ENCODE measurements at regions not wholly inside any gene's neighbourhood (a gene's known extent, or its start where the extent isn't known, plus 50 kb on each side); places are given as distances from the start of the nearest gene placed in this dataset.

DNA sequence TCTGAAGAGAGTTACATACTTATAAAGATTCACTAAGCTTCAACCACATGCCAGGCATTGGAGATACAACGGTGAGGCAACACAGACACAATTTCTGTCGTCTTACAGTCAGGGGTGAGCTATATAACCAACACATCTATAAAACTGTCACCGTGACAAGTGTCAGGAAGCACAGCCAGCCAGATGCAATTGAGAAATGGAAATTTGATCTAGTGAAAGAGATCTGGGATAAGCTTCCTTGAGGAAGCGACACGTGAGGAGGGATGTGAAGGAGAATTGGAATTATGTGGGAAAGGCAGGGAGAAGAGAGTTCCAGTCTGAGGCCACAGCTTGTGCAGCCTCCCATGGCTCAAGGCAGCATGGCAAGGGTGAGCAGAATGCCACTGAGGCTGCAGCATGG, 50.9 kb upstream of the ZNF354B start:
- in situ Hi-C loops (cut with HindIII; ENCODE audit: low pct_unique_long_range_greater_than_20kb, low sequenced_read_pairs) (no loop called here), intact Hi-C loops (cut with micrococcal nuclease; ENCODE audit: unreplicated experiment) (no loop called here)
- Histone ChIP-seq H3K27ac (ENCODE audit: low read length) (no peak overlapping the region), H3K36me3 (ENCODE audit: control insufficient read depth, insufficient read depth, low read length) (no peaks in the 10 kb centered on the region), H3K4me1 (ENCODE audit: control insufficient read depth, insufficient read depth, low read length) (no peaks in the 10 kb centered on the region), H3K9me3 (ENCODE audit: control insufficient read depth, insufficient read depth, low read depth, low read length) (no peaks in the 10 kb centered on the region), H3K4me3 (ENCODE audit: low read depth in 2 of 2, low read length in 2 of 2) (no peak overlapping the region), H3K27me3 (ENCODE audit: control insufficient read depth, insufficient read depth, low read length) (no peaks in the 10 kb centered on the region)
- CTCF ChIA-PET, result no interaction called here
- TF ChIP-seq, protein P1, sequence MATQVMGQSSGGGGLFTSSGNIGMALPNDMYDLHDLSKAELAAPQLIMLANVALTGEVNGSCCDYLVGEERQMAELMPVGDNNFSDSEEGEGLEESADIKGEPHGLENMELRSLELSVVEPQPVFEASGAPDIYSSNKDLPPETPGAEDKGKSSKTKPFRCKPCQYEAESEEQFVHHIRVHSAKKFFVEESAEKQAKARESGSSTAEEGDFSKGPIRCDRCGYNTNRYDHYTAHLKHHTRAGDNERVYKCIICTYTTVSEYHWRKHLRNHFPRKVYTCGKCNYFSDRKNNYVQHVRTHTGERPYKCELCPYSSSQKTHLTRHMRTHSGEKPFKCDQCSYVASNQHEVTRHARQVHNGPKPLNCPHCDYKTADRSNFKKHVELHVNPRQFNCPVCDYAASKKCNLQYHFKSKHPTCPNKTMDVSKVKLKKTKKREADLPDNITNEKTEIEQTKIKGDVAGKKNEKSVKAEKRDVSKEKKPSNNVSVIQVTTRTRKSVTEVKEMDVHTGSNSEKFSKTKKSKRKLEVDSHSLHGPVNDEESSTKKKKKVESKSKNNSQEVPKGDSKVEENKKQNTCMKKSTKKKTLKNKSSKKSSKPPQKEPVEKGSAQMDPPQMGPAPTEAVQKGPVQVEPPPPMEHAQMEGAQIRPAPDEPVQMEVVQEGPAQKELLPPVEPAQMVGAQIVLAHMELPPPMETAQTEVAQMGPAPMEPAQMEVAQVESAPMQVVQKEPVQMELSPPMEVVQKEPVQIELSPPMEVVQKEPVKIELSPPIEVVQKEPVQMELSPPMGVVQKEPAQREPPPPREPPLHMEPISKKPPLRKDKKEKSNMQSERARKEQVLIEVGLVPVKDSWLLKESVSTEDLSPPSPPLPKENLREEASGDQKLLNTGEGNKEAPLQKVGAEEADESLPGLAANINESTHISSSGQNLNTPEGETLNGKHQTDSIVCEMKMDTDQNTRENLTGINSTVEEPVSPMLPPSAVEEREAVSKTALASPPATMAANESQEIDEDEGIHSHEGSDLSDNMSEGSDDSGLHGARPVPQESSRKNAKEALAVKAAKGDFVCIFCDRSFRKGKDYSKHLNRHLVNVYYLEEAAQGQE (IDR thresholded peaks at IDR 0.05; ENCODE audit: insufficient read depth in 1 of 2, low read depth in 2 of 2, low read length in 1 of 2), result no peak
- TF ChIP-seq POLR2AphosphoS5 (IDR thresholded peaks at IDR 0.05; ENCODE audit: low read depth, low read length) (no peak), CTCF (IDR thresholded peaks at IDR 0.05) (no peak), SIN3A (IDR thresholded peaks at IDR 0.05; ENCODE audit: borderline replicate concordance, insufficient read depth, low read depth, low read length) (no peak), TCF7L2 (IDR thresholded peaks at IDR 0.05; ENCODE audit: low read depth, low read length) (no peak)
- POLR2A ChIA-PET, result no interaction called here
- BruUV-seq (replicated peaks), result no TSS peak
- ATAC-seq (no peak), DNase-seq (ENCODE audit: low read depth, low spot score) (no peak)

DNA sequence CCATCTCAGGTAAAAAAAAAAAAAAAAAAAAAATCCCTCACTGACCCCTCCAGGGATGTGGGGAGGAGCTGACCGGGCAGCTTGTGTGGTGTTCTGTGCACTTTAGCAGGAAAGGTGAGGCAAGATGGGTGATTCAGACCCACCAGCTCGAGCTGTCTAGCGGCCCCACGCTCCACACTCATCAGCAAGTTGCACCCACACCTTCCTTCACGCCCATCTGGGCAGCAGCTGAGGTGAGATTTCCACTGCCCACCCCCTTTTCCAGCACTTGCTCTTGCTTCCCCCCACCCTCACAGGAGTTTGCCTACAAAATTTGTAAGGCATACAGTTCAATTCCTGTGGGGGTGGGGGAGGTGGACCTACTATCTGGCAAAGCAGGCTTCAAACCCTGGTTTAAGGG, 58.7 kb upstream of the ZNF354B start:
- H3K9me3 ChIP-seq (ENCODE audit: control insufficient read depth, insufficient read depth, low read depth, low read length), result no peaks in the 10 kb centered on the region
- no peak for TF ChIP-seq CTCF (IDR thresholded peaks at IDR 0.05)
- TF ChIP-seq, protein P1 (IDR thresholded peaks at IDR 0.05; ENCODE audit: insufficient read depth in 1 of 2, low read depth in 2 of 2, low read length in 1 of 2), result no peak
- TF ChIP-seq TCF7L2 (IDR thresholded peaks at IDR 0.05; ENCODE audit: low read depth, low read length), result no peak
- no peak for TF ChIP-seq SIN3A (IDR thresholded peaks at IDR 0.05; ENCODE audit: borderline replicate concordance, insufficient read depth, low read depth, low read length)
- TF ChIP-seq POLR2AphosphoS5 (IDR thresholded peaks at IDR 0.05; ENCODE audit: low read depth, low read length), result no peak
- H3K4me3 ChIP-seq (ENCODE audit: low read depth in 2 of 2, low read length in 2 of 2), result no peak overlapping the region
- H3K27ac ChIP-seq (ENCODE audit: low read length), result no peak overlapping the region
- intact Hi-C loops (cut with micrococcal nuclease; ENCODE audit: unreplicated experiment) (no loop called here), in situ Hi-C loops (cut with HindIII; ENCODE audit: low pct_unique_long_range_greater_than_20kb, low sequenced_read_pairs) (no loop called here)
- ChIA-PET POLR2A (no interaction called here), CTCF (no interaction called here)
- H3K4me1 ChIP-seq (ENCODE audit: control insufficient read depth, insufficient read depth, low read length), result no peaks in the 10 kb centered on the region
- no peak for ATAC-seq
- DNase-seq (ENCODE audit: low read depth, low spot score), result no peak
- no peaks in the 10 kb centered on the region for H3K27me3 ChIP-seq (ENCODE audit: control insufficient read depth, insufficient read depth, low read length)
- BruUV-seq (replicated peaks), result no TSS peak
- no peaks in the 10 kb centered on the region for H3K36me3 ChIP-seq (ENCODE audit: control insufficient read depth, insufficient read depth, low read length)
